ENCODE measurements at regions not wholly inside any gene's neighbourhood (a gene's known extent, or its start where the extent isn't known, plus 50 kb on each side); places are given as distances from the start of the nearest gene placed in this dataset.

DNA sequence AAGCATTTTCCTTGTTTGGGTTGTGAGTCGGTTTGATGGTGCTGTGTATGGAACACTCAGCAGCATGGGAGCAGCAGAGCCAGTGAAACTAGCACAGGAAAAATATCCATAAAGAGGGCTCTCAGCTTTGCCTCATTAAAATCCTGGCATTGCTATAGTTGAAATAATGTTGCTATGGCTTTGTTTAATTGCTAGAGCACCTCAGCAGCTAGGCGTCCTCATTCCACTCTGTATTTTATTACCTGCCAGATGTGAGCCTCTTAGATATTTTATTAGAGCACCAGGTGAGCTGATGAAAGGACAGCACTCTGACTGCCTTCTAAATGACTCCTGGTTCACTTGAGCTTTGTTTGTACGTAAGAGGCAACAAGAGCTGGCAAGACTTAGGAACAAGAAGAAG is 232.4 kb downstream of the MTX2 start (continued):
- no peak for TF ChIP-seq ZNF311 (tag by site-specific recombination; IDR thresholded peaks at IDR 0.05; ENCODE audit: borderline replicate concordance)
- no peak for TF ChIP-seq ZNF600 (tag by site-specific recombination; IDR thresholded peaks at IDR 0.05)
- no peak for TF ChIP-seq ZNF510 (tag by site-specific recombination; IDR thresholded peaks at IDR 0.05; ENCODE audit: insufficient replicate concordance)
- no peak for TF ChIP-seq ZNF768 (tag by site-specific recombination; IDR thresholded peaks at IDR 0.05)
- TF ChIP-seq ZNF175 (tag by site-specific recombination; IDR thresholded peaks at IDR 0.05), result no peak
- no peak for TF ChIP-seq ZNF571 (tag by site-specific recombination; IDR thresholded peaks at IDR 0.05)
- TF ChIP-seq, protein P1, sequence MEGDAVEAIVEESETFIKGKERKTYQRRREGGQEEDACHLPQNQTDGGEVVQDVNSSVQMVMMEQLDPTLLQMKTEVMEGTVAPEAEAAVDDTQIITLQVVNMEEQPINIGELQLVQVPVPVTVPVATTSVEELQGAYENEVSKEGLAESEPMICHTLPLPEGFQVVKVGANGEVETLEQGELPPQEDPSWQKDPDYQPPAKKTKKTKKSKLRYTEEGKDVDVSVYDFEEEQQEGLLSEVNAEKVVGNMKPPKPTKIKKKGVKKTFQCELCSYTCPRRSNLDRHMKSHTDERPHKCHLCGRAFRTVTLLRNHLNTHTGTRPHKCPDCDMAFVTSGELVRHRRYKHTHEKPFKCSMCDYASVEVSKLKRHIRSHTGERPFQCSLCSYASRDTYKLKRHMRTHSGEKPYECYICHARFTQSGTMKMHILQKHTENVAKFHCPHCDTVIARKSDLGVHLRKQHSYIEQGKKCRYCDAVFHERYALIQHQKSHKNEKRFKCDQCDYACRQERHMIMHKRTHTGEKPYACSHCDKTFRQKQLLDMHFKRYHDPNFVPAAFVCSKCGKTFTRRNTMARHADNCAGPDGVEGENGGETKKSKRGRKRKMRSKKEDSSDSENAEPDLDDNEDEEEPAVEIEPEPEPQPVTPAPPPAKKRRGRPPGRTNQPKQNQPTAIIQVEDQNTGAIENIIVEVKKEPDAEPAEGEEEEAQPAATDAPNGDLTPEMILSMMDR (tag by site-specific recombination; IDR thresholded peaks at IDR 0.05), result no peak

GRCh38 chr2:176502619-176503018 is 233.4 kb downstream of the MTX2 start:
- no peaks in the 10 kb centered on the region for H3K9me3 ChIP-seq (ENCODE audit: control insufficient read depth, insufficient read depth, low read depth, low read length)
- H3K4me3 ChIP-seq (ENCODE audit: low read depth, low read length), result no peak overlapping the region
- CTCF ChIA-PET, result no interaction called here
- no peak for TF ChIP-seq ZNF335 (tag by site-specific recombination; conservative IDR thresholded peaks at IDR 0.05)
- TF ChIP-seq TCF7L2 (IDR thresholded peaks at IDR 0.05; ENCODE audit: borderline replicate concordance, low read depth, low read length), result no peak
- no peak for TF ChIP-seq ZNF324 (tag by site-specific recombination; IDR thresholded peaks at IDR 0.05)
- TF ChIP-seq ZNF366 (tag by site-specific recombination; conservative IDR thresholded peaks at IDR 0.05), result no peak
- no peak for TF ChIP-seq ZNF416 (tag by site-specific recombination; IDR thresholded peaks at IDR 0.05)
- TF ChIP-seq ZNF610 (tag by site-specific recombination; IDR thresholded peaks at IDR 0.05; ENCODE audit: borderline replicate concordance), result no peak
- no peak for TF ChIP-seq ZNF658 (tag by site-specific recombination; IDR thresholded peaks at IDR 0.05)
- peaks cover 24% of the 10 kb centered on the region for H3K4me1 ChIP-seq (ENCODE audit: control insufficient read depth, insufficient read depth, low read length)
- no peak overlapping the region for H3K27ac ChIP-seq (ENCODE audit: extremely low read depth, low read depth, low read length)
- no peaks in the 10 kb centered on the region for H3K36me3 ChIP-seq (ENCODE audit: control insufficient read depth in 2 of 2, insufficient read depth in 1 of 2, low read length in 2 of 2)
- POLR2A ChIA-PET, result no interaction called here

DNA sequence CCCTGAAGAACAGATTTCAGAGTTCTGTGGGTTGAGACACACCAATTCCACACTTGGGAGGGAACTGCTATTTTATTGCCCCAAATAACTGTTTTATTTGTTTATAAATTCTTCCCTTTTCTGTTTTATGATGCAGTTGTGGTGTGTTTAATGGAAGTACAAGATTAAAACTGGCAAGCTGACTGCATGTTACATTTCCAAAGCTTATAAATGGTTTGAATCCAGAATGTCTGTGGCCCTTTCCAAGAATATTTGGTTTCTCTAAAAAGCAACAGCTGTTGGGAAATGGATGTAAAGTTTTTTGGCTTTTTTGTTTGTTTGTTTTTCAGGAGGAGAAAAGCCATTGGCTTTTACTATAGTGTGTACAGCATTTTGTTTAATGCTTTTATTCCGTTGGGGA is 234.5 kb downstream of the MTX2 start:
- no peak overlapping the region for H3K27ac ChIP-seq (ENCODE audit: extremely low read depth, low read depth, low read length)
- no peaks in the 10 kb centered on the region for H3K36me3 ChIP-seq (ENCODE audit: control insufficient read depth in 2 of 2, insufficient read depth in 1 of 2, low read length in 2 of 2)
- ChIA-PET CTCF (interaction anchor here (1.1 kb wide), 1 partner anchor 49 kb away, joined by 4 read pairs; no protein-coding TSS in a partner anchor), POLR2A (interaction anchor here (1.1 kb wide), 1 partner anchor 50 kb away, joined by 3 read pairs; no protein-coding TSS in a partner anchor)
- peaks cover 24% of the 10 kb centered on the region for H3K4me1 ChIP-seq (ENCODE audit: control insufficient read depth, insufficient read depth, low read length)
- no peak overlapping the region for H3K4me3 ChIP-seq (ENCODE audit: low read depth, low read length)
- H3K9me3 ChIP-seq (ENCODE audit: control insufficient read depth, insufficient read depth, low read depth, low read length), result no peaks in the 10 kb centered on the region
- TF ChIP-seq MZF1 (tag by site-specific recombination; IDR thresholded peaks at IDR 0.05; ENCODE audit: borderline replicate concordance) (peak; percentile 38; the same call in 1 of the 2 replicates), ZBTB44 (tag by site-specific recombination; IDR thresholded peaks at IDR 0.05) (peak; percentile 83), IKZF3 (tag by site-specific recombination; IDR thresholded peaks at IDR 0.05) (peak; percentile 52), ZFP41 (tag by site-specific recombination; IDR thresholded peaks at IDR 0.05; ENCODE audit: borderline replicate concordance) (no peak), ZNF335 (tag by site-specific recombination; conservative IDR thresholded peaks at IDR 0.05) (0 out of 2 replicates have a peak, but pooled peaks have one; percentile 13), ZSCAN30 (tag by site-specific recombination; IDR thresholded peaks at IDR 0.05) (peak; percentile 26; the same call in 1 of the 2 replicates), ZNF843 (tag by site-specific recombination; IDR thresholded peaks at IDR 0.05) (peak; percentile 92), EGR2 (tag by site-specific recombination; IDR thresholded peaks at IDR 0.05; ENCODE audit: low read depth) (no peak), SCRT1 (tag by site-specific recombination; IDR thresholded peaks at IDR 0.05; ENCODE audit: borderline replicate concordance) (peak; percentile 77), ZXDB (tag by site-specific recombination; IDR thresholded peaks at IDR 0.05) (peak; percentile 74), SP7 (tag by site-specific recombination; IDR thresholded peaks at IDR 0.05) (no peak), ZEB2 (tag by site-specific recombination; IDR thresholded peaks at IDR 0.05) (peak; percentile 36; the same call in 1 of the 2 replicates)
- TF ChIP-seq, protein P2, sequence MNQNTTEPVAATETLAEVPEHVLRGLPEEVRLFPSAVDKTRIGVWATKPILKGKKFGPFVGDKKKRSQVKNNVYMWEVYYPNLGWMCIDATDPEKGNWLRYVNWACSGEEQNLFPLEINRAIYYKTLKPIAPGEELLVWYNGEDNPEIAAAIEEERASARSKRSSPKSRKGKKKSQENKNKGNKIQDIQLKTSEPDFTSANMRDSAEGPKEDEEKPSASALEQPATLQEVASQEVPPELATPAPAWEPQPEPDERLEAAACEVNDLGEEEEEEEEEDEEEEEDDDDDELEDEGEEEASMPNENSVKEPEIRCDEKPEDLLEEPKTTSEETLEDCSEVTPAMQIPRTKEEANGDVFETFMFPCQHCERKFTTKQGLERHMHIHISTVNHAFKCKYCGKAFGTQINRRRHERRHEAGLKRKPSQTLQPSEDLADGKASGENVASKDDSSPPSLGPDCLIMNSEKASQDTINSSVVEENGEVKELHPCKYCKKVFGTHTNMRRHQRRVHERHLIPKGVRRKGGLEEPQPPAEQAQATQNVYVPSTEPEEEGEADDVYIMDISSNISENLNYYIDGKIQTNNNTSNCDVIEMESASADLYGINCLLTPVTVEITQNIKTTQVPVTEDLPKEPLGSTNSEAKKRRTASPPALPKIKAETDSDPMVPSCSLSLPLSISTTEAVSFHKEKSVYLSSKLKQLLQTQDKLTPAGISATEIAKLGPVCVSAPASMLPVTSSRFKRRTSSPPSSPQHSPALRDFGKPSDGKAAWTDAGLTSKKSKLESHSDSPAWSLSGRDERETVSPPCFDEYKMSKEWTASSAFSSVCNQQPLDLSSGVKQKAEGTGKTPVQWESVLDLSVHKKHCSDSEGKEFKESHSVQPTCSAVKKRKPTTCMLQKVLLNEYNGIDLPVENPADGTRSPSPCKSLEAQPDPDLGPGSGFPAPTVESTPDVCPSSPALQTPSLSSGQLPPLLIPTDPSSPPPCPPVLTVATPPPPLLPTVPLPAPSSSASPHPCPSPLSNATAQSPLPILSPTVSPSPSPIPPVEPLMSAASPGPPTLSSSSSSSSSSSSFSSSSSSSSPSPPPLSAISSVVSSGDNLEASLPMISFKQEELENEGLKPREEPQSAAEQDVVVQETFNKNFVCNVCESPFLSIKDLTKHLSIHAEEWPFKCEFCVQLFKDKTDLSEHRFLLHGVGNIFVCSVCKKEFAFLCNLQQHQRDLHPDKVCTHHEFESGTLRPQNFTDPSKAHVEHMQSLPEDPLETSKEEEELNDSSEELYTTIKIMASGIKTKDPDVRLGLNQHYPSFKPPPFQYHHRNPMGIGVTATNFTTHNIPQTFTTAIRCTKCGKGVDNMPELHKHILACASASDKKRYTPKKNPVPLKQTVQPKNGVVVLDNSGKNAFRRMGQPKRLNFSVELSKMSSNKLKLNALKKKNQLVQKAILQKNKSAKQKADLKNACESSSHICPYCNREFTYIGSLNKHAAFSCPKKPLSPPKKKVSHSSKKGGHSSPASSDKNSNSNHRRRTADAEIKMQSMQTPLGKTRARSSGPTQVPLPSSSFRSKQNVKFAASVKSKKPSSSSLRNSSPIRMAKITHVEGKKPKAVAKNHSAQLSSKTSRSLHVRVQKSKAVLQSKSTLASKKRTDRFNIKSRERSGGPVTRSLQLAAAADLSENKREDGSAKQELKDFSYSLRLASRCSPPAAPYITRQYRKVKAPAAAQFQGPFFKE (tag by site-specific recombination; IDR thresholded peaks at IDR 0.05; ENCODE audit: borderline replicate concordance), result no peak
